GM12891 (cell line): ENCODE measurements at regions not wholly inside any gene's neighbourhood (a gene's known extent, or its start where the extent isn't known, plus 50 kb on each side); places are given as distances from the start of the nearest gene placed in this dataset.
"Not testable (repeated sequence)": the region's sequence is repeated elsewhere in the genome, so short reads cannot be mapped to it uniquely, and the experiment has no call there.

Experiments used
- DNase-seq: peaks from one replicate; pipeline ENCODE4 v3.0.0; 2011; ENCODE audit warnings: low spot score; ENCODE audit not compliant: insufficient read length
- FAIRE-seq: peaks from 2 replicates; lab custom pipeline; 2011; peaks lifted over from hg19 to GRCh38; lab: Jason Lieb, UNC
- PAX5 ChIP-seq: IDR thresholded peaks from 2 replicates; pipeline ENCODE4 v1.6.1; 2011; ENCODE audit warnings: low read length, moderate library complexity, mild to moderate bottlenecking; ENCODE audit not compliant: insufficient read depth, severe bottlenecking
- POLR2A ChIP-seq: IDR thresholded peaks from 2 replicates; pipeline ENCODE4 v1.6.1; 2011; ENCODE audit warnings: low read depth, low read length, control low read depth
- POLR2AphosphoS5 ChIP-seq: IDR thresholded peaks from 2 replicates; pipeline ENCODE4 v1.6.1; 2011; ENCODE audit warnings: low read depth, low read length, control low read depth
- POU2F2 ChIP-seq: IDR thresholded peaks from 2 replicates; pipeline ENCODE4 v1.6.1; 2011; ENCODE audit warnings: low read depth, mild to moderate bottlenecking, control low read depth, low read length, moderate library complexity
- SPI1 ChIP-seq: IDR thresholded peaks from 2 replicates; pipeline ENCODE4 v1.6.1; 2011; ENCODE audit warnings: low read depth, low read length, control low read depth
- TAF1 ChIP-seq: IDR thresholded peaks from 2 replicates; pipeline ENCODE4 v1.6.1; 2011; ENCODE audit warnings: low read depth, low read length, control low read depth

- TF ChIP-seq POU2F2 (no peak), POLR2A (no peak), SPI1 (no peak), TAF1 (no peak), PAX5 (no peak), POLR2AphosphoS5 (no peak)
- DNase-seq, result no peak
- FAIRE-seq, result no peak
Measured at GRCh38 chr1:178036090-178036489, 57.8 kb upstream of the RASAL2 start.

DNA sequence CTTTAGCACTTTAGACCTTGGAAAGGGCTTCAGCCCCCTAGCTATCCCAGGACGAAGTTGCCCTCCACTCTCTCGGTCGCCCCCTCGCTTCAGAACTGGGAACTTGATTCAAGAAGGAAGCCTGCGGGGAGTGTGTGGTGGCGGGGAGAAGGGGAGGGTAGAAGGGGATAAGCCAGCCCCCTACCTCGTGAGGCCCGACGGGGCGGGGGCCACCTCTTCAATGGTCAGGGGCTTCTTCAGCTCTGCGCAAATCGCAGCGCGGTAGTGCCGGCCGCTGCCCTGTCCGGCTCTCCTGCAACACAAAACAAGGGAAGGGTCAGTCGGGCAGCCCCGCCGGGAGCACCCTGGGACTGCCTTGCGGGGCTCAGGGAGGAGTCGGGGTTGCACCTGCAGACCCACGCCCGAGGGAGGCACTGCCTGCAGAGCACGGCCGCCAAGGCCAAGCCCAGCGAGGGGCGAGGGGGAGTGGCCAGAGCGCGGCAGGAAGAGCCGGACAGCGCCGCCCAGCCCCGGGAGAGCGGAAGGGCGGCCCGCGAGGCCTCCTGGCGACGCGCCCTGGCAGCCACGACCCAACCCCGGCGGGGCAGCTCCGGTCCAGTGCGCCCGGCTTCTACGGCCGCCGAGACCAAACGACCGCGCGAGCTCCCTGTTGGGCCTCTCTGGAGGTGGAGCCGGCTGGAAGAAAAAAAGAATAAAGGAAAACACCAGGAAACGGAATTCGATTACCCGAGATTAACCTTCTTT is 56.2 kb upstream of the RASAL2 start:
- FAIRE-seq (no peak), DNase-seq (no peak)
- no peak for TF ChIP-seq POLR2A
- TF ChIP-seq POU2F2, result no peak
- TF ChIP-seq POLR2AphosphoS5, result no peak
- no peak for TF ChIP-seq TAF1
- TF ChIP-seq PAX5, result no peak
- no peak for TF ChIP-seq SPI1

- DNase-seq, result no peak
- no peak for FAIRE-seq
- no peak for TF ChIP-seq SPI1
- no peak for TF ChIP-seq POU2F2
- TF ChIP-seq PAX5, result no peak
- no peak for TF ChIP-seq TAF1
- TF ChIP-seq POLR2A, result no peak
Measured at GRCh38 chr1:178038372-178038771, 55.5 kb upstream of the RASAL2 start.

GRCh38 chr1:178039891-178040290 is 54.0 kb upstream of the RASAL2 start:
- TF ChIP-seq TAF1 (no peak), POLR2AphosphoS5 (no peak), POLR2A (no peak), POU2F2 (no peak), PAX5 (no peak)
- FAIRE-seq, result no peak
- DNase-seq, result no peak

GRCh38 chr1:178043940-178044339 is 50.0 kb upstream of the RASAL2 start:
- DNase-seq, FAIRE-seq: not testable (repeated sequence)
